Medulla oblongata (tissue), 1 donor: ENCODE measurements at regions not wholly inside any gene's neighbourhood (a gene's known extent, or its start where the extent isn't known, plus 50 kb on each side); places are given as distances from the start of the nearest gene placed in this dataset.
A peak's percentile ranks its signal among the peaks of the same experiment; 100 is the strongest.

Experiments
- DNase-seq: peaks from one replicate; pipeline ENCODE4 v3.0.0-alpha.2; 2015; ENCODE audit errors: extremely low spot score

DNA sequence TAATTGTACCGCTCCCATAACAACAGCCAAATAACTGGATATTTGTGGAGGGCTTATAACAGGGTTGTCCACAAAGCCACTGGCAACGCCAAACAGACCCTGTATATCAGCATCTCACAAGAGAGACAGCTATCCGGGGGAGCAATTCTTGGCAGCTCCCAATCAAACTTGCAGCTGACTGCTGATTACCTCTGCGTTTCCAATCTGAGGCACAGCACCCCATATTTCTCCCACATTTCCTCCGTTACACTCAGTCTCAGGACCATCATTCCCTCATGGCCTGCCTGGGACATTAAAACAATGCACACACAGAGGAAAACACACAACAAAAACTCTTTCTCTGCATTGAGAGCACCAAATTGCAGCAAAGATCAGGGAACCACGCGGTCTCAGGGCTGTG, 67.8 kb upstream of the SDK1 start:
- DNase-seq: no peak

DNA sequence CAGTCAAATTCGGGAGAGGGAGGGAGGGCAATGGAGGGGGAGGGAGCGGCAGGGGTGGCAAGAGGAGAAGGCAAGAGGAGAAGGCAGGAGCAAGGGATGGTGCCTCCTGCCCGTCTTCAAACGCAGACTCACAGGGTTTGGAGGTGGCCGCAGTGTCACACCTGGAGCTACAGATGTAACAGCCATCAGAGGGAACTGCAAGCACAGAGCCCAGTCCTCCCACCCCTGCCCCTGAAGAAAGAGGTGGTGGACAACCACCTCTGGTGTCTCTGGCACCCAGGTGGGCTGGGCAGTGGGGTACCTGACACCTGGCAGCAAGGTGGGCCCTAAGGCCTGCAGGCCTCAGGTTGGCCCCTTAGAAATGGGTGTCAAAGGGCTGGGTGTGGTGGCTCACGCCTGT, 67.0 kb upstream of the SDK1 start:
- no peak for DNase-seq

DNA sequence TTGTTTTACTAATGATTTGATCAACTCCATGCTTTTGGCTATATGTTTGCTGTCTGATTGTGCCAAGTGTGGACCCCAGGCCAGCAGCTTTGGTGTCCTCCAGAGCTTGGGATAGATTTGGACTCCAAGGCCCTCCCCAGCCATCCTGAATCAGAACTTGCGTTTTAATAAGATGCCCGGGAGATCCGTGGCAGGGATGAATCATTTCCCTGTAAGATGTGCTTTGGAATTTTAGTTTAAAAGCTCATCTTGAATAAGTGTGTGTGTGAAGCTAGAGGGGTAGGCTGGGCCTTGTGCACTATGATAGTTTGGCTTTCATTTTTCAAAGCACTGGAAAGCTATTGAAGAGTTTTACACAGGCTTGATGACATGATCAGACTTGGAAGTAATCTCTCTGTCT, 66.2 kb upstream of the SDK1 start:
- DNase-seq: no peak

DNA sequence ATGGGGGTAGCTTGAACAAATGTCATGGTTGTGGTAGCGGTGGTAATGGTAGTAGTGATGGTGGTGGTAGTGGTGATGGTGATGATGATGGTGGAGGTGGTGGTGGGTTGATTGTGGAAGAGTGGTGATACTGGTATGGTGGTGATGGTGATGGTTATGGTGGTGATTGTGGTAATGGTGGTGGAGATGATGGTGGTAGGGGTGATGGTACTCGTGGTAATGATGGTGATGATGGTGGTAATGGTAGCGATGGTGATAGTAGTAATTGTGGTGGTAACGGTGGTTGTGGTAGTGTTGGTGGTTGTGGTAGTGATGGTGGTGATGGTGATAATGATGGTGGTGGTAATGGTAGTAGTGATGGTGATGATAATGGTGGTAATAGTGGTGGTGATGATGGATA, 65.7 kb upstream of the SDK1 start:
- no peak for DNase-seq

DNA sequence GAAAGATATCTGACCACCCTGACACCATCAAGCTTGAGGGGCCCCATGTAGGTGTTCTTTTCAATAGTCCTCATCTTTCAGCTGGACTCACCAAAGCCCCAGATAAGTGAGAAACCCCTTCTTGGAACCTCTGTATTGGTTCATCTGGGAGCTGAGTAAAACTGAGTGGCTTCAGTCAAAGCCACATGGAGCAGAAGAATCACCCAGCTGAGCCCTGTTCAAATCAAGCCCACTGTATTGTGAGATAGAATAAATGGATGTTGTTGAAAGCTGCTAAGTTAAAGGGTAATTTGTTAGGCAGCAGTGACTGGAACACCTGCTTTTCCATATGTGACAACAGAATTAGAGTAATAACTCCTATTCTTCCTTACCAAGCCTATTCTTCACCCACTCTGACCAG, 64.8 kb upstream of the SDK1 start:
- DNase-seq: no peak

DNA sequence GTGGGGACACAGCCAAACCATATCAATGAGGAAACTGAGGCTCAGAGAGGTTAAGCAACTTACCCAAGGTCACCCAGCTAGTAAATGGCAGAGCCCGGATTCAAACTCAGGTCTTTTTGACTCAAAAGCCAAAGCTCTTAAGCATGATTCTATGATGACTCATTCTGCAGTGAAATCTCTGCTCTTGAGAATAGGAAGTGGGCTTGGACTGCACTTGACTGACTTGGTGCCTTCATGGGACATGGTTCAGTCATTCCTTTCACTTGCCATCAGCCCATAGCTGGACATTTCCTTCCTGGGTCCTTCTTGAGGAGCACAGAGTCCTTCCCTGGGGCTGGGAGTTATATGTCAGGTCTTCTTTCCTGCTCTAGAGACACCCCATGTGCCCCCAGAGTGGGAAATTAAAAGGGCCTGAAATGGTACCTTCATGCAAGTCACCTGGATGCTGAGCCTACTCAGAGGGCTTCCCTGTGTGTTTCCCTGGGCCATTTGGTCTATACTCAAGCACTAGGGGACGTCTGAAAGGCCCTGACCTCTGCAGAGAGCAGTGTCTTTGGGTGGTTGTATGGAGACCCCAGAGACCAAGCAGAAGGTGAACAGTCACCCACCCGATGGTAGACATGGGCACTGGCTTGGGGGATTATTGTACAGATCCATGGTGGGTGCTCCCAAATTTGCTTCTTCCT, 62.4 kb upstream of the SDK1 start:
- no peak for DNase-seq

DNA sequence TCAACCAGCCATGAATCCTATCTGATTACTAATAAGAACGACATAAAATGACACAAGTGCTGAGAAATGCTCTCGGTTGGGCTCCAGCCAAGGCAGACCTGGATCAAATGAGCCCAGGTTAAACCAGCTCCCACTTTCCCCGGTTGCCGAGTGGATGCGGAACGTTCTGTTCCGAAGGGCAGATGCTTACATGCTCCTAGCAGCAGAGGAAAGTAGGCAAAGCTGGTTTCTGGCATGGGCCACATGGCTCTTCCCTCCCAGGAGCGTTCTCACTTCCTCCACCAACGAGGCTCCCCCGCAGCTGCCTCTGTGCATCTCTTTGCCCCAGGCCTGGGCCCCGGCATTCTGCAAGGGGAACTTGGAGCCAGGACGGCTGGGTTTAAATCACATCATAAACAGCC, 61.8 kb upstream of the SDK1 start:
- DNase-seq: peak; percentile 46

DNA sequence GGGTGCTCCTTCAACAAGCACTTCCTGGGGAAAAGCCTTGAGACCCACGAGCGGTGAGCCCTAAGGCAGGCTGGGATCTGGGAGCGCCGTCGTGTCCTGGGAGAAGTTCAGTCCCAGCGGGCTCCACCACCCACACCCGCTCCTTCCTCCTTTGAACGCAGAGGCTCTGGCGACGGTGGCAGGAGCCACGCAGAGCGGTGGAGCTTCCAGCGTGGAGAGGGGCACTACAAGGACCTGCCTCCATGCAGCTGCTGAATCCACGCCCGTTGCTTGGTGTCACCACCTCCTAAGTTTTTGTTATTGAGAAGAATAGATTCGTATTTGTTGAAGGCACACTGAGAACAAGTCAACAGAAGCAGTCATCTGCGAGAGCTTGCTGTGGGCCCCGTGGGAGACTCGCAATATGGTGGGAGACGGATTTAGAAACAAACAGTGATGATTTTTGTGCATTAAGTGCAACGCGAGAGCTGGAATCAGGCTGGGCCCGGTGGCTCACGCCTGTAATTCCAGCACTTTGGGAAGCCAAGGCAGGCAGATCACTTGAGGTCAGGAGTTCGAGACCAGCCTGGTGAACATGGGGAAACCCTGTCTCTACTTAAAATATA, 60.1 kb upstream of the SDK1 start:
- no peak for DNase-seq

DNA sequence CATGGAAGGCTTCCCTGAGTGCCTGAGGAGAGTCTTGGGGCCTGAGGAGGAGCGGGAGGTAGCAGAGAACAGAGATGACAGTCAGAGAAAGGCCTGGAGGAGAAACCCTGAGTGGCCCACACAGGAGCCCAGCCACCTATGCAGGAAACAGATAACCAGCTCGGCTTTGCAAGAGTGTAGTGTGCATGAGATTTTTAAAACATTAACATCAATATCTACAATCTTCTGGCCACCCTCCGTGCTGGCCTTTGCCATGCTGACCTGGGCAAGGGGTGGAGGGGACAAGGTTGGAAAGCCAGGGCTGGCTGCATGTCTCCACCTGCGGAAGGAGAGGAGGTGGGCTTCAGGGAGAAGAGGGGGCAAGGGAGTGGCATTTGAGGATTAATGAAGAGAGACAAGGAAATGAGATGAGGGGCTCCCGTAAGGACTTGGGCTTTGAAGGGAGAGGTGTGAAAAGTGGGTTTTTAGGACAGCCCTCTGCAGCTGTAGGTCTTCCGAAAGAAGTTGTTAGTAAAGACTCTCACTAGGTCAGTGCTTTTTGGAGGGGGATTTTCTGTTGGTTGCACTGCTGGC, 59.3 kb upstream of the SDK1 start:
- DNase-seq: no peak

DNA sequence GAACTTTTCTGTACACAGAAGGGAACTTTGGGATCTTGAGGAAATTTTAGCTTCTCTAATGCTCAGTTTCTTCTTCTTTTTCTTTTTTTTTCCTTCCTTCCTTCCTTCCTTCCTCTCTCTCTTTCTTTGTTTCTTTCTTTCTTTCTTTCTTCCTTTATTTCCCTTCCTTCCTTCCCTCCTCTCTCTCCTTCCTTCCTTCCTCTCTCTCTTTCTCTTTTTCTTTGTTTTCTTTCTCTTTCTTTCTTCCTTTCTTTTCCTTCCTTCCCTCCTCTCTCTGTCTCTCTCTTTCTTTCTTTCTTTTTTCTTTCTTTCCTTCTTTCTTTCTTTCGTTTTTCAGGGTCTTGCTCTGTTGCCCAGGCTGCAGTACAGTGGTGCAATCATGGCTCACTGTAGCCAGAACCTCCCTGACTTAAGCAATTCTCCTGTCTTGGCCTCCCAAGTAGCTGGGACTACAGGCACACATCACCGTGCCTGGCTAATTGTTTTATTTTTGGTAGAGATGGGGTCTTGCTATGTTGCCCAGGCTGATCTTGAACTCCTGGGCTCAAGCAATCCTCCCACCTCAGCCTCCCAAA, 58.6 kb upstream of the SDK1 start:
- no peak for DNase-seq

DNA sequence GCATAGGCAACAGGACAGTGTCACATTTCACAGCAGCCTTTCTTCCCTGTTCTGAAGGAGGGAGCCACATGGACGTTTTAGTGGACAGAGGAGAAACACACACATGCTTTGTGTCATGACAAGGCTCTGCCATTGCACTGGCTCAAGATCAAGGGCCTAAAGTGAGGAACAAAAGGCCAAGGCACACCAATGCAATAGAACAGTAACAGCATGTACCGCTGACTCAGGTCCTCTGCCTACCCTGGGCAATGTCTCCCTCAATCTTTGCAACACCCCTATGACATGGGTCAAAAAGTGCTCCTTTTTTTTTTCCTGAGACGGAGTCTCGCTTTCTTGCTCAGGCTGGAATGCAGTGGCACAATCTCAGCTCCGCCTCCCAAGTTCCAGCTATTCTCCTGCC, 57.8 kb upstream of the SDK1 start:
- DNase-seq: no peak

DNA sequence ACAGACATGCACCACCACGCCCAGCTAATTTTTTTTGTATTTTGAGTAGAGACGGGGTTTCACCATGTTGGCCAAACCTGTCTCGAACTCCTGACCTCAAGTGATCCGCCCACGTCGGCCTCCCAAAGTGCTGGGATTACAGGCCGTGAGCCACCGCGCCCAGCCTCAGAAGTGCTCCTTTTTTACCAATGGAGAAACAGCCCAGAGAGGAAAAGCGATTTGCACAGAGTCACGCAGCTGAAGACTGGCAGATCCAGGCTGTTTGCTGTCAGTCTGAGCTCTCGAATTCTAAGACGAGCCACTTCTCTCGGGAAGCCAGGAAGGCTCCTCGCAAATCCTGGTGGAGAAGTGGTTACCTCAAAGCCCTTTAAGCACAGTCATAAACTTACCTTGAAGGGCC, 57.4 kb upstream of the SDK1 start:
- DNase-seq: no peak

DNA sequence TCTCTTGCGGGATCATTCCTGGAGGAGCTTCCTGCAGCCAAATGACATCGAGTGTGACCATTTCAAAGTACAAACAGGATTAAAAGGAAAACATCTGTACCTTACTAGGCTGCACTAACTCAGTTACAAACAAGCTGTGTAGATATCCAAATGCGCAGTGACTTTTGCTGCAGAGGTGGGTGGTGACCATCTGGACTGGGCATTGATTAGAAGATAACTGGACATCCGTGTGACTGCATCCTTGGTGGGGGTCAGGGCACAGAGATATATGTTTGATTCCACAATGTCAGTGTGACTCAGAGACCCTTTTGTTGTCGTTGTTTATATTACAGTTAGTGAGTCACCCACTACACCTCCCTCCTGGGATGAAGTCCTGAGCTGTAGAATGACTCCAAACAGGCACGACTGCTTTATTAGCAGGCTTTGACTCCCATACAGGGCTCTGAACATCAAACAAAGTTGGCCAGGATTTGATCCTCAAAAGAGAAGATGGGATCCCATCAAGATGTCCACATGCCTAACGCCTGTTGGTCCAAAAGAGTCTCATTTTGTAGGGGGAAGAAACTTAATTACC, 56.7 kb upstream of the SDK1 start:
- DNase-seq: no peak

DNA sequence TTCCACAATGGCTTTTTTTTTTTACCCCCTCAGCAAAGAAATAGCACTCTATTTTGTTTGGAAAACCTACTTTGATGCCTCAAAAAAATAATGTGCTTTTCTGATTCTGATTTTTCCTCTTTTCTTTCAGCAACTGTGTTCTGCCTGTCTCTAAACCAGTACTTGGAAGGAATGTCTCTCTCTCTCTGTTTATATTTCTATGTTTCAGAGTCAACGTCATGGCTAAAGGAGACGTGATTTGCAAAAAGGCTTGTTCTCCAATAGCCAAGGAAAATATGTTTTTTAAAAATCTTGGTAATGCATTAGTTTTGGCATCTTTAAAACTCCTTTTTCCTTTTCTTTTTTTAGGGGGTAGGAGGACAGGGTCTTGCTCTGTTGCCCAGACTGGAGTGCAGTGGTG, 56.0 kb upstream of the SDK1 start:
- no peak for DNase-seq

DNA sequence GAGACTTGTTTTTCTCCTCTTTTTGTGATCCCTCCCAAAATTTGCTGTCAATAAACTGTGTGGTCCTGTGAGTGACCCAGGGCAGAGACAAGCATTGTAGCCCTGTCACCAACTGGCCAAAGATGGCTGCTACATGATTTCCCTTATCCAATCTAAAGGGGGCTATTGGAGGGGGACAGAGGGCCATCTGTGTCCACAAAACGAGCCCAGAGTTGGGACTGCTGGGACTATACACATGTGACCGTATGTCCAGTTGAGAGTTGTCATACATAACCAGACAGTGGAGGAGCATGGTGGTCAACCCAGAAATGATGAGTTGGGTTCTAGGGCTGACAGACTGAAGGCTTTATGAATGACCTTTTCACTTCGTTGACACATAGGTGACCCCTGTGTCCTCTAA, 55.3 kb upstream of the SDK1 start:
- no peak for DNase-seq

DNA sequence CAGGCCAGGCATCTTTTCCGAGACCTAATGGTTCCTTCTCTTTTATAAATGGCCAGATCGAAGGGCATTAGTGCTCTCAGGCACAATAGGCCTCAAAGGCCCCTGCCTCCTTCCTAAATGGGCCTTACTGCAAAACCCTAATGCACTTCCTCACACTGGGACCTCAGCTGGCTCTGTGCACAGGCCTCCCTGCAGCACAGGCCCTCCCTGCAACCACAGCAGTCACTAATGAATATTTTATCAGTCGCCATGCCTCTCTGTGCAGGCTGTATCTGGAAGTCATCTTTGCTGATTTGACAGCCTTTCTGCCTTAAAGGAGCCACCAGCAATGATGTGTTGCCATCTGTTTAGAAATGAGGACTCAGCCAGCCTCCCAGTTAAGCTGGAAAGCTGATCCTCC, 54.9 kb upstream of the SDK1 start:
- no peak for DNase-seq

DNA sequence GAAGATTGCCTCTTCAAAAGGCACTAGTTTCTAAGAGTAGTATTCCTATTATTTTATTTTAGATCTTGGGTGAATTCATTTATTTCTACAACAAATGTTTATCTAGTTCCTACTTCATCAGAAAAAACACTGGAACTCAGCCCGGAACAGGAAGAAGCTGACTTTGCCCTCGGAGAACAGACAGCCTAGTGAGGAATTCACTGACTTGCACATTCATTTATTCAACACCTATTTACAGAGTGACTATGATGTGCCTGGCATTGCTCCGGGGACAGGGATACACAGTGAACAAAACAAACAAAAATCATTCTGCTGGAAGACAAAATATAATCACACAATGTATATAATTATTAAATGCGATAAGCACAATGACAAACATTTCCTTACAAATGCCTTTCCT, 54.4 kb upstream of the SDK1 start:
- no peak for DNase-seq

DNA sequence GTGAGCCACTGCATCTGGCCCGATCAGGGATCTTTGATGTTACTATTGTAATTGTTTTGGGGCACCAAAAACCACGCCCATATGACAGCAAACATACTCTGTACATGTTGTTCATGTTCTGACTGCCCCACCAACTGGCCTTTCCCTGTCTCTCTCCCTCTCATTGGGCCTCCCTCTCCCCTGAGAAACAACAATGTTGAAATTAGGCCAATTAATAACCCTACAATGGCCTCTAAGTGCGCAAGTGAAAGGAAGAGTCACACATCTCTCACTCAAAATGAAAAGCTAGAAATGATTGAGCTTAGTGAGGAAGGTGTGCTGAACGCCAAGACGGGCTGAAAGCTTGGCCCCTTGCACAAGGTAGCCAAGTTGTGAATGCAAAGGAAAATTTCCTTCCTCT, 50.3 kb upstream of the SDK1 start:
- DNase-seq: no peak
